ENCODE measurements at regions not wholly inside any gene's neighbourhood (a gene's known extent, or its start where the extent isn't known, plus 50 kb on each side); places are given as distances from the start of the nearest gene placed in this dataset.

GRCh38 chrX:17930850-17931249, 69.8 kb upstream of the RAI2 start:
- TF ChIP-seq CTCF (conservative IDR thresholded peaks at IDR 0.05): no peak
- Mint-ChIP-seq H3K27me3 (ENCODE audit: low read depth) (no peaks in the 10 kb centered on the region), H3K4me3 (no peak overlapping the region), H3K4me1 (no peaks in the 10 kb centered on the region), H3K27ac (ENCODE audit: unreplicated experiment) (no peak overlapping the region), H3K36me3 (ENCODE audit: low read depth) (peaks cover 3% of the 10 kb centered on the region), H3K9me3 (no peaks in the 10 kb centered on the region)
- DNase-seq (ENCODE audit: low read depth, low spot score): no peak

- Mint-ChIP-seq H3K27me3 (ENCODE audit: low read depth) (no peaks in the 10 kb centered on the region), H3K4me1 (no peaks in the 10 kb centered on the region), H3K27ac (ENCODE audit: unreplicated experiment) (no peak overlapping the region), H3K9me3 (peaks cover 2% of the 10 kb centered on the region), H3K36me3 (ENCODE audit: low read depth) (peaks cover 3% of the 10 kb centered on the region), H3K4me3 (no peak overlapping the region)
- TF ChIP-seq CTCF (conservative IDR thresholded peaks at IDR 0.05): no peak
- DNase-seq (ENCODE audit: low read depth, low spot score): no peak
Measured at GRCh38 chrX:17923546-17923945, 62.4 kb upstream of the RAI2 start.

GRCh38 chrX:17922303-17922702, 61.2 kb upstream of the RAI2 start:
- no peak overlapping the region for H3K27ac Mint-ChIP-seq (ENCODE audit: unreplicated experiment)
- H3K36me3 Mint-ChIP-seq (ENCODE audit: low read depth): peaks cover 3% of the 10 kb centered on the region
- peaks cover 2% of the 10 kb centered on the region for H3K9me3 Mint-ChIP-seq
- no peaks in the 10 kb centered on the region for H3K27me3 Mint-ChIP-seq (ENCODE audit: low read depth)
- no peak for DNase-seq (ENCODE audit: low read depth, low spot score)
- H3K4me1 Mint-ChIP-seq: no peaks in the 10 kb centered on the region
- no peak overlapping the region for H3K4me3 Mint-ChIP-seq
- no peak for TF ChIP-seq CTCF (conservative IDR thresholded peaks at IDR 0.05)

GRCh38 chrX:17919896-17920446, 58.9 kb upstream of the RAI2 start:
- H3K9me3 Mint-ChIP-seq: peaks cover 10% of the 10 kb centered on the region

DNA sequence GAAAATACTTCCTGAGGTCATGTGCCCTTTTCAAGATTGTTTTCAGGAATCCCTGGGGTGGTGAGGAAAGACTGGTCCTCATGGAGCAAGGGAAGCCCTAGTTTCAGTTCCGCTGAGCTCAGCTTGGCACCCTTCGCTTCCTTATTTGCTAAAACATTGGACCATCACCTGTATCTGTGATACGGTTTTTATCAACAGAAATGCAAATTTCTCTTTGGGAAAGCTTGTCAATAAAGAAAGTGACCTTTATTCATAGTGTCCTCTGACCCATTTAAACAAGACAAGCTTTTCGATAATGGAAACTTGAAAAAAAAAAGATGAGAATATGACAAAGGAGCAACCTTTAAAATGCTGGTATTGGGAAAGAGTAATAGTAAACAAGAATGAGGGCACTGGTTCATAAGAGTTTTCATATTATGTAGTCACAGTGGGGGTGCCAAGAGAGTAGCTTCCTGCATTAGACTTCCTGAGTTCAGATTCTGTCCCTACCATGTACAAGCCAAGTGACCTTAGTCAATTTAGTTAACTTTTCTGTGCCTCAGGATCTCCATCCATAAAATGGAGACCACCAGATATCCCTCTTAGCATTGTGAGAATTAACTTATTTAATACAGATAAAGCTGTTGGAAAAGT, 57.0 kb upstream of the RAI2 start:
- H3K9me3 Mint-ChIP-seq: peaks cover 10% of the 10 kb centered on the region
- no peak overlapping the region for H3K4me3 Mint-ChIP-seq
- H3K36me3 Mint-ChIP-seq (ENCODE audit: low read depth): no peaks in the 10 kb centered on the region
- no peak for DNase-seq (ENCODE audit: low read depth, low spot score)
- no peaks in the 10 kb centered on the region for H3K27me3 Mint-ChIP-seq (ENCODE audit: low read depth)
- no peak for TF ChIP-seq CTCF (conservative IDR thresholded peaks at IDR 0.05)
- no peaks in the 10 kb centered on the region for H3K4me1 Mint-ChIP-seq
- H3K27ac Mint-ChIP-seq (ENCODE audit: unreplicated experiment): no peak overlapping the region

More at GRCh38 chrX:17919896-17920446, 58.9 kb upstream of the RAI2 start:
- H3K27me3 Mint-ChIP-seq (ENCODE audit: low read depth): no peaks in the 10 kb centered on the region
- TF ChIP-seq CTCF (conservative IDR thresholded peaks at IDR 0.05): no peak
- H3K4me1 Mint-ChIP-seq: no peaks in the 10 kb centered on the region
- H3K36me3 Mint-ChIP-seq (ENCODE audit: low read depth): no peaks in the 10 kb centered on the region
- no peak overlapping the region for H3K27ac Mint-ChIP-seq (ENCODE audit: unreplicated experiment)
- DNase-seq (ENCODE audit: low read depth, low spot score): no peak
- no peak overlapping the region for H3K4me3 Mint-ChIP-seq

Data from neural crest cell (in vitro differentiated cells).